Pancreas (tissue), 10 donors: ENCODE measurements at regions not wholly inside any gene's neighbourhood (a gene's known extent, or its start where the extent isn't known, plus 50 kb on each side); places are given as distances from the start of the nearest gene placed in this dataset.

Source experiments
- ATAC-seq, 4 donors: fragments of 200-7000 bp; cut with Tn5 transposase; one replicate each; pipeline versions ENCODE4 v1.8.0 to v1.9.1; 2020; ENCODE audit warnings: mild to moderate bottlenecking in 4 of 4, moderate library complexity in 4 of 4
- DNase-seq, 6 donors: peaks; one replicate each; pipeline ENCODE4 v3.0.0-alpha.2; 2020
- FAIRE-seq: peaks from 2 replicates; lab custom pipeline; 2012; peaks lifted over from hg19 to GRCh38; lab: Jason Lieb, UNC
- H3K27ac ChIP-seq, 4 donors: fragments of 200-600 bp; sonication (generic); 1 replicate in 3 of 4; 2 replicates in 1 of 4; pipeline versions ENCODE4 v1.5.0 to v1.8.0; 2020
- H3K27me3 ChIP-seq, 4 donors: fragments of 200-600 bp; one replicate each; pipeline ENCODE4 v1.8.0; 2021
- H3K36me3 ChIP-seq, 3 donors: fragments of 200-600 bp; sonication (generic) in 1 of 3; one replicate each; pipeline versions ENCODE4 v1.5.0 to v1.8.0; 2020 to 2021
- H3K4me1 ChIP-seq, 3 donors: fragments of 200-600 bp; one replicate each; pipeline ENCODE4 v1.8.0; 2021
- H3K4me3 ChIP-seq, 4 donors: fragments of 200-600 bp; sonication (generic) in 2 of 4; one replicate each; pipeline versions ENCODE4 v1.5.0 to v1.8.0; 2020 to 2021
- H3K9me3 ChIP-seq, 4 donors: fragments of 200-600 bp; one replicate each; pipeline ENCODE4 v1.8.0; 2021
- CTCF ChIP-seq, 4 donors: fragments of 200-600 bp; sonication (generic) in 3 of 4; IDR thresholded peaks; one replicate each; pipeline versions ENCODE4 v1.5.0 to v1.8.0; 2021; ENCODE audit warnings: antibody characterized with exemption in 4 of 4
- WGBS, 2 donors: extraction: QIAGEN DNeasy Blood & Tissue Kit; methylation state at CpG; one replicate each; pipeline ENCODE4 v1.1.7; 2013; 5-methylcytosine and 5-hydroxymethylcytosine counted together
- intact Hi-C, 3 donors: fragments of 100-400 bp; cut with DNase I; formaldehyde crosslinking; loops; one replicate each; pipeline versions ENCODE4 v1.11.1 to v1.14.2; 2022
- donor health status: healthy with polysubstance abuse.
- donor health status: DM: no; HTN: no; CAD: no; lungs with moderate emphysema.
- donor health status: DM: no; HTN: no; CAD: no.
- donor health status: control.
- donor health status: control.
- donor health status: Bipolar disorder and iron deficiency.
- donor health status: DM: yes; HTN: yes; CAD: no.
- donor health status: DM: no; HTN: no; CAD: no.
- donor health status: DM: no; HTN: no; CAD: no.
- donor health status: DM: yes; HTN: yes; CAD: no.

- intact Hi-C loops = no loop called here
- DNase-seq (no peak), ATAC-seq (no peak), FAIRE-seq (no peak)
- Histone ChIP-seq H3K4me3 (no peak overlapping the region), H3K9me3 (no peaks in the 10 kb centered on the region), H3K27me3 (no peaks in the 10 kb centered on the region), H3K27ac (no peak overlapping the region), H3K36me3 (no peaks in the 10 kb centered on the region), H3K4me1 (no peaks in the 10 kb centered on the region)
- 62 to 77% methylated on average over 12 of the region's 12 CpGs for WGBS, 2 donors
- no peak for TF ChIP-seq CTCF (IDR thresholded peaks at IDR 0.05)
Observed at GRCh38 chr20:60986506-60987156, 265.4 kb upstream of the CDH4 start.

DNA sequence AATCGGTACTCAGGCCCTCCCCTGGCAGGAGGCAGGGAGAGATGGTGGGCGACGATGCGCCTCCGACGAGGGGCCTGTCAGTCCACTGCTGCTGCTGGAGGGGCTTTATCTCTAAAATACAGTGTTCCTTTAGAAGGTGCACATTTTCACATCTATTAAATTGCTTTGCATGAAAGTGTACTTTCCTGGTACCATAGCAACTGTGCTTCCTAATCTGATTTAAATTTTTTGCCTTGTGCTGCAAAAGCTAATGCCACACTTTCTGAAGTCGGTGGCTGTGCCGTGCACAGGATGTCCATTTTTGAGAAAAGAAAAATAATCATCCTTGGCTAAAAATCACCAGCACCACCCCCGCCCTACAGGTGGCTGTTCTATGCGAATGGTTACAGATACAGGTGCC lies 262.0 kb upstream of the CDH4 start:
- Histone ChIP-seq H3K27ac (no peak overlapping the region), H3K36me3 (no peaks in the 10 kb centered on the region), H3K4me1 (no peaks in the 10 kb centered on the region), H3K27me3 (no peaks in the 10 kb centered on the region), H3K4me3 (no peak overlapping the region), H3K9me3 (no peaks in the 10 kb centered on the region)
- DNase-seq = no peak
- WGBS, 2 donors = 55 to 63% methylated on average over 10 of the region's 10 CpGs
- no peak for FAIRE-seq
- intact Hi-C loops = no loop called here
- ATAC-seq = no peak
- no peak for TF ChIP-seq CTCF (IDR thresholded peaks at IDR 0.05)

GRCh38 chr20:60990643-60991042 lies 261.4 kb upstream of the CDH4 start:
- DNase-seq = no peak
- no peak for FAIRE-seq
- no peaks in the 10 kb centered on the region for H3K9me3 ChIP-seq
- no peaks in the 10 kb centered on the region for H3K27me3 ChIP-seq
- no peak for TF ChIP-seq CTCF (IDR thresholded peaks at IDR 0.05)
- 58 to 69% methylated on average over 12 of the region's 12 CpGs for WGBS, 2 donors
- ATAC-seq = no peak
- intact Hi-C loops = no loop called here
- H3K36me3 ChIP-seq = no peaks in the 10 kb centered on the region
- no peak overlapping the region for H3K27ac ChIP-seq
- H3K4me1 ChIP-seq = no peaks in the 10 kb centered on the region
- H3K4me3 ChIP-seq = no peak overlapping the region

DNA sequence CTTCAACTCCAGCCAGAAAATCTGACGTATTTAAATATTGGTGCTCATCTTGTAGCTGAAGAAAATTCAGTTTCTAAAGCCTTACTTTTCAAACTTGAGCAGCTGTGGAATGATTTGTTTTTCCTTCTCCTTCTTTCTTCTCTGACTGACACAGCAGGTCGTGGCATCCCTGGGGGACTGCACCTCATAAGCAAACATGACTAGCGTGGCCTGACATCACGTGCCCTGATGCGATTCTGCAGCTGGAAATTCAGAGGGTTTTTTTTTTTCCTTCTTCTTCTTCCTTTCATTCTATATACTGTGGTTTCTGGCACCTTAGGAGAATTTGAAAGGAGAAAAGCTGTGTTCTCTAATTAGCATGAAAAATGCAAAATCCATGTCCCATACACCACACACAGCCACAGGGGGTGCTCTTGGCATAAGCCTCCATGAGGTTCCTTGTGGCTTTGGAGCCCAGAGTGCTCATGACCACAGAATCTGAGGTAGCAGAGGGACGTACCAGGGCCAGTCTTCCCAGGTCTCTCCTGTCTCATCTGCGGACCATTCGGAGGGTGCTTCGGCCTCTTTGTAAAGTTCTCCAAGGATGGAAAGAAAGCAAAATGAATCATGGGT lies 258.5 kb upstream of the CDH4 start:
- no peak for ATAC-seq
- H3K4me3 ChIP-seq = no peak overlapping the region
- DNase-seq = no peak
- H3K36me3 ChIP-seq = no peaks in the 10 kb centered on the region
- intact Hi-C loops = no loop called here
- no peaks in the 10 kb centered on the region for H3K27me3 ChIP-seq
- WGBS, 2 donors = 40 to 59% methylated on average over 9 of the region's 9 CpGs
- H3K27ac ChIP-seq = no peak overlapping the region
- TF ChIP-seq CTCF (IDR thresholded peaks at IDR 0.05) = no peak
- H3K4me1 ChIP-seq = no peaks in the 10 kb centered on the region
- FAIRE-seq = no peak
- H3K9me3 ChIP-seq = no peaks in the 10 kb centered on the region

DNA sequence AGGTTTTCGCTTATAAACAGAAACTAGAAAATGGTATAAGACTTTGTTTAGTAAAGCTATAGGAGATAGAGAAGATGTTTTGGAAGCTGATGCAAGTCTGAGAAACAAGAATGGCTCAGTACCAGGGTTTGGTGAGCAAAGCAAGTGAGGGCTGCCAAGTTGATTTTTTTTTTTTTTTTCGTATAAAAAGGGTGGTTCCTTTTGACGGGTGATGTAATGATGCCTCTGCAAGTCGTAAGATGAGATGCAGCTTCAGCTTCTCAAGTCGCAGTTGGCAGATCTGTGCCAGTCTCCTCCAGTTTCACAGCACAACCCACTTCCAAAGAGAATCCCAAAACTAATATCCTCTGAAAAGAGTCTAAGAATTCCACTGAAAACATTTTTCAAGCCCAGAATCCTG lies 252.8 kb upstream of the CDH4 start:
- Histone ChIP-seq H3K27ac (no peak overlapping the region), H3K9me3 (no peaks in the 10 kb centered on the region), H3K27me3 (no peaks in the 10 kb centered on the region), H3K4me1 (no peaks in the 10 kb centered on the region), H3K36me3 (no peaks in the 10 kb centered on the region), H3K4me3 (no peak overlapping the region)
- FAIRE-seq (no peak), ATAC-seq (no peak), DNase-seq (no peak)
- 51 to 73% methylated on average over 5 of the region's 5 CpGs for WGBS, 2 donors
- intact Hi-C loops = no loop called here
- TF ChIP-seq CTCF (IDR thresholded peaks at IDR 0.05) = no peak
